ENCODE measurements at regions not wholly inside any gene's neighbourhood (a gene's known extent, or its start where the extent isn't known, plus 50 kb on each side); places are given as distances from the start of the nearest gene placed in this dataset.

DNA sequence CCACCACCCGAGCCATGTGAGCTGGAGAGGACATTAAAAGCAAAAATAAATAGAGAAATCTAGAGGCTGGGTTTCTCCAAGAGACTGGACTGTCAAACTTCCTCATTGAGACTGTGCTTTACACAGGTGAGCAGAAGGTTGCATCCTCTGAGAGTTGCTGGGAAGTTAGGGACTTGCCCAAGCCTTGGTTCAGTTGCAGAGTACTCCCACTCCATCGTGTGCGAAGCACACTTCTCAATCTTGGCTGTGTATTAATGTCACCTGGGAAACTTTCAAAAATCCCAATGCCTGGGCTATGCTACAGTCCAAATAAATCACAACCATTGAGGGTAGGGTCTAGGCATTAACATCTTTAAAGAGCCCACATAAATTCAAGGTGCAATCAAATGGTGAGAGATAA lies 89.2 kb downstream of the ZNF330 start:
- no peak for TF ChIP-seq EZH2 (IDR thresholded peaks at IDR 0.05; ENCODE audit: insufficient read depth, low read length)
- TF ChIP-seq, protein P1, sequence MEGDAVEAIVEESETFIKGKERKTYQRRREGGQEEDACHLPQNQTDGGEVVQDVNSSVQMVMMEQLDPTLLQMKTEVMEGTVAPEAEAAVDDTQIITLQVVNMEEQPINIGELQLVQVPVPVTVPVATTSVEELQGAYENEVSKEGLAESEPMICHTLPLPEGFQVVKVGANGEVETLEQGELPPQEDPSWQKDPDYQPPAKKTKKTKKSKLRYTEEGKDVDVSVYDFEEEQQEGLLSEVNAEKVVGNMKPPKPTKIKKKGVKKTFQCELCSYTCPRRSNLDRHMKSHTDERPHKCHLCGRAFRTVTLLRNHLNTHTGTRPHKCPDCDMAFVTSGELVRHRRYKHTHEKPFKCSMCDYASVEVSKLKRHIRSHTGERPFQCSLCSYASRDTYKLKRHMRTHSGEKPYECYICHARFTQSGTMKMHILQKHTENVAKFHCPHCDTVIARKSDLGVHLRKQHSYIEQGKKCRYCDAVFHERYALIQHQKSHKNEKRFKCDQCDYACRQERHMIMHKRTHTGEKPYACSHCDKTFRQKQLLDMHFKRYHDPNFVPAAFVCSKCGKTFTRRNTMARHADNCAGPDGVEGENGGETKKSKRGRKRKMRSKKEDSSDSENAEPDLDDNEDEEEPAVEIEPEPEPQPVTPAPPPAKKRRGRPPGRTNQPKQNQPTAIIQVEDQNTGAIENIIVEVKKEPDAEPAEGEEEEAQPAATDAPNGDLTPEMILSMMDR (IDR thresholded peaks at IDR 0.05; ENCODE audit: insufficient read depth, low read depth, low read length), result no peak
